ENCODE measurements at regions not wholly inside any gene's neighbourhood (a gene's known extent, or its start where the extent isn't known, plus 50 kb on each side); places are given as distances from the start of the nearest gene placed in this dataset.

GRCh38 chr14:53630336-53630735 lies 326.3 kb downstream of the BMP4 start:
- TF ChIP-seq CTCF (IDR thresholded peaks at IDR 0.05), result no peak

- no peak for TF ChIP-seq CTCF (IDR thresholded peaks at IDR 0.05)
Measured at GRCh38 chr14:53628732-53629430, 327.7 kb downstream of the BMP4 start.

DNA sequence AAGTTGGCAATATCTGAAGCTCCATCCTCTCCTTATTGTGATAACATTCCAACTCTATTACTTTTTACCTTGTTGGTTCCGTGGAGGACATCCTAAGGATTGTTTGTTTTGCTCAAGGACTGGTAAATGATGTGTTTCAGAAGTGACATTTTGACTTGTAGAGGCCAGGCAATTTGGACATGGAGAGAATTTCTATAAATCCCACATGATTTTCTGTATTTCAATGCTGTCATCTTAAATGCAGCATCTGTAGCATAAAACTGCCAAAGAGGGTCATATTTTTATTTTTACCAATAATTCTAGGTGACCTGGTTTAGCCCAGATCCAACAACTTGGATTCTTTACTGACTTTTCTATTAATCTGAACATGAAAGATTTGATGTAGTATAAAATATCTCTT lies 328.4 kb downstream of the BMP4 start:
- no peak for TF ChIP-seq CTCF (IDR thresholded peaks at IDR 0.05)

- no peak for TF ChIP-seq CTCF (IDR thresholded peaks at IDR 0.05)
Measured at GRCh38 chr14:53626761-53627160, 329.9 kb downstream of the BMP4 start.

GRCh38 chr14:53622447-53622846 lies 334.2 kb downstream of the BMP4 start:
- no peak for TF ChIP-seq CTCF (IDR thresholded peaks at IDR 0.05)

GRCh38 chr14:53621921-53622320 lies 334.7 kb downstream of the BMP4 start:
- TF ChIP-seq CTCF (IDR thresholded peaks at IDR 0.05), result no peak

DNA sequence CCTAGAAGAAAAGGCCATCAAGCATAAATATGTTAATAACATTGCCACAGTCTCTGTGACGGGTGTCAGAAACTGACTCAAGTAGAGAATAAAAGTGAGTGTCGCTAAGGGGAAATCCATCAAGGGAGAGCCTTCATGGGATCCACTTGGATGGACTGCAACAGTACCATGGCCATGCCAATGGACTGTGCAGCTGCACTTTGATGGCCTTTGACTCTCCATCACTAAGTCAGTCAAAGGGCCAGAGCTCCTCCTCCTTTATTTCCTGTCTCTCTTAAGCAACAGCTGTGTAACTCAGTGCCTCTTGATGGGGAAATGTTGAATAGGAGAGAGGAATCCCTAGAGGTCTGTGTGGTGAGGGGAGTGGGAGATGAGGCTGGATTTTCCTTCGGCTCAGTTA lies 335.2 kb downstream of the BMP4 start:
- TF ChIP-seq CTCF (IDR thresholded peaks at IDR 0.05), result no peak

DNA sequence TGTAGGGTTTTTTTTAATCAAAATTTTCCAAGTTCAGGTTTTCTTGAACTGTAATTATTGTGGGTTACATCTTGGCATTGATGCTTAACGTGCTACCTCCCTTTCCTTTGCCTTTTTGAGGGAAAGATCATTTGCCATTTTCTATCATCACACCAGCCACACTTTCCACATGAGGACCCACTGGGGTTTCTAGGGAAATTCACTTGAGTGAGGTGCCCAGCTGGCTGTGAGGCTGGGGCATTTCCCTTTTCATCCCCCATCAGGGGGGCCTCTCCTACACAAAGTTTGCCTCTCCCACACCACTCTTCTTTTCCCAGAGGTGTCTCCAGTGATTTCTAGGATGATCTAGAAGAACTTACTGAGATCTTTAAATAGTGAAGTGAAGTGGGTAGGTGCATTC lies 335.7 kb downstream of the BMP4 start:
- no peak for TF ChIP-seq CTCF (IDR thresholded peaks at IDR 0.05)

Data from LNCAP (cell line).